Common myeloid progenitor, CD34-positive (primary cell): ENCODE measurements at regions not wholly inside any gene's neighbourhood (a gene's known extent, or its start where the extent isn't known, plus 50 kb on each side); places are given as distances from the start of the nearest gene placed in this dataset.

Experiments
- CTCF ChIA-PET: fragments of 350-600 bp; sonication (Branson Sonifier 250); formaldehyde crosslinking; loops from one replicate; lab custom pipeline; 2021; ENCODE audit warnings: antibody characterized with exemption; lab: Charles Lee
- POLR2A ChIA-PET: fragments of 350-600 bp; sonication (Branson Sonifier 250); formaldehyde crosslinking; loops from one replicate; lab custom pipeline; 2021; ENCODE audit warnings: antibody characterized with exemption; lab: Charles Lee
- DNase-seq, 3 donors: peaks; one replicate each; pipeline versions ENCODE4 v3.0.0 to v3.0.0-alpha.2; 2013
- H3K27ac ChIP-seq, 2 experiments: 1 replicate in 1 of 2; 2 replicates in 1 of 2; pipeline ENCODE4 v1.7.0; 2013; ENCODE audit warnings: inconsistent platforms in 2 of 2, low read length in 2 of 2, mild to moderate bottlenecking in 2 of 2, low read depth in 1 of 2, moderate library complexity in 1 of 2; ENCODE audit not compliant: severe bottlenecking in 2 of 2, insufficient read depth in 1 of 2, poor library complexity in 1 of 2
- H3K27me3 ChIP-seq, 5 experiments: replicated peaks in 2 of 5; 1 replicate in 3 of 5; 2 replicates in 2 of 5; pipeline versions ENCODE4 v1.6.1 to v1.7.0; 2013; ENCODE audit warnings: low read length in 4 of 5, mild to moderate bottlenecking in 2 of 5, moderate library complexity in 2 of 5, inconsistent platforms in 1 of 5; ENCODE audit not compliant: insufficient read depth in 5 of 5, control insufficient read depth in 4 of 5
- H3K36me3 ChIP-seq, 4 experiments: 1 replicate in 2 of 4; 2 replicates in 2 of 4; pipeline versions ENCODE4 v1.6.1 to v1.7.0; 2013; ENCODE audit warnings: low read length in 3 of 4, control low read depth in 1 of 4, mild to moderate bottlenecking in 1 of 4; ENCODE audit not compliant: control insufficient read depth in 4 of 4, insufficient read depth in 4 of 4
- H3K4me1 ChIP-seq, 4 experiments: 1 replicate in 3 of 4; 2 replicates in 1 of 4; pipeline versions ENCODE4 v1.6.1 to v1.7.1; 2013; ENCODE audit warnings: low read length in 3 of 4, mild to moderate bottlenecking in 3 of 4, control low read depth in 1 of 4, inconsistent platforms in 1 of 4, moderate library complexity in 1 of 4; ENCODE audit not compliant: control insufficient read depth in 4 of 4, insufficient read depth in 4 of 4; ENCODE audit errors: control extremely low read depth in 1 of 4
- H3K4me3 ChIP-seq, 7 experiments: 1 replicate in 4 of 7; 2 replicates in 3 of 7; pipeline versions ENCODE4 v1.5.1 to v1.7.0; 2013; ENCODE audit warnings: mild to moderate bottlenecking in 7 of 7, low read length in 6 of 7, moderate library complexity in 6 of 7, inconsistent platforms in 2 of 7, low read depth in 2 of 7, control low read depth in 1 of 7; ENCODE audit not compliant: insufficient read depth in 4 of 7, control insufficient read depth in 1 of 7; ENCODE audit errors: extremely low read depth in 1 of 7
- H3K9me3 ChIP-seq, 5 experiments: 1 replicate in 4 of 5; 2 replicates in 1 of 5; pipeline versions ENCODE4 v1.6.1 to v1.7.1; 2013; ENCODE audit warnings: low read length in 4 of 5, mild to moderate bottlenecking in 2 of 5, inconsistent platforms in 1 of 5, low read depth in 1 of 5, moderate library complexity in 1 of 5; ENCODE audit not compliant: control insufficient read depth in 4 of 5, insufficient read depth in 2 of 5; ENCODE audit errors: control extremely low read depth in 1 of 5
- WGBS: methylation state at CpG from one replicate; pipeline ENCODE4 v1.1.5; 2013; ENCODE audit not compliant: insufficient coverage; 5-methylcytosine and 5-hydroxymethylcytosine counted together

DNA sequence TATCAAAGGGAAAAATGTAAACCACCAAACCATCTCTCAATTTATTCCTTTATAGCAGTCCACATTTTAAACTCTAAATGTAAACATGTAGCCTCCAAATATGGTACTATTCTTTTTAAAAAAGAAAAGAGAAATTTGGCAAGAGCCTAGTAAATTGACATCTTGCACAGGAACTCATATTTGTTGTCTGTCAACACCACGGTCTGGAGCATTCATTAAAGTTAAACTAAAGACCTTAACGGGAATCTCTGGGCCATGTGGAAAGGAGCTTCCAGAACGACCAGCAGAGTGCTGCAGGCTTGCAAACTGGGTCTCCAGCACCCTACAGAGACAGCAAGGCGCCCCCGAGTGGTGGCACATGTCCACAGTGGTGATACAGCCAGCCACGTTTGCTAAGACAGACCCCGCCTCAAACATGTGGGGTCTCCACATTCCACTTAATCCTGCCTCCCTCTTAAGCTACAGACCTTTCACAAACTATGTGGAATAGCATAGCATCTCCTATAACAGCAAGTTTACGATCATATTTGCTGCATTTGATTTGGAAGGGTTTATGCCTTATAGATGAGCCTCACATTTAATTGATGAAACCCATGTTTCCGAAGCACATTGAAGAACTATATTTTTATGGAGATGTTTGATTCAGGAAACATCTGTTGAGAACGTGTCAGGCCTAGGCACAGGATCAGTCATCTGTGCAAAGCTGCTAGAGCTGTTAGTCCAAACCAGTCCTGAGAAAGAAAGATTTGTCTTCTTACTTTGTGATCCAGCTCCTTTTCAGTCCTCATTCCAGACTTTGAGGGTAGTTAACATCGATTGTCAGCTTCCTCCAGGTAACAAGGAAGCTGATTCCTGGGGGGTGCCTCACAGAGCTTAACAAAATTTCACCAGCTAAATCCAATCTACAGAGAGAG is 96.4 kb upstream of the BACE2 start:
- H3K9me3 ChIP-seq: no peaks in the 10 kb centered on the region
- 69% methylated on average over 6 of the region's 11 CpGs for WGBS
- peak in 2 of 3 donors; percentile 8 to 12 for DNase-seq
- ChIA-PET CTCF (interaction anchor here (1.2 to 2.1 kb wide), 4 partner anchors 17 to 928 kb away, joined by 4 to 7 read pairs (median 4); no protein-coding TSS in a partner anchor), POLR2A (no interaction called here)
- H3K4me1 ChIP-seq: peaks cover 0 to 8% (median 7%) of the 10 kb centered on the region in 4 experiments
- no peaks in the 10 kb centered on the region for H3K36me3 ChIP-seq
- peaks cover 0 to 13% (median 7%) of the 10 kb centered on the region in 5 experiments for H3K27me3 ChIP-seq
- H3K27ac ChIP-seq: no peak overlapping the region
- H3K4me3 ChIP-seq: no peak overlapping the region

DNA sequence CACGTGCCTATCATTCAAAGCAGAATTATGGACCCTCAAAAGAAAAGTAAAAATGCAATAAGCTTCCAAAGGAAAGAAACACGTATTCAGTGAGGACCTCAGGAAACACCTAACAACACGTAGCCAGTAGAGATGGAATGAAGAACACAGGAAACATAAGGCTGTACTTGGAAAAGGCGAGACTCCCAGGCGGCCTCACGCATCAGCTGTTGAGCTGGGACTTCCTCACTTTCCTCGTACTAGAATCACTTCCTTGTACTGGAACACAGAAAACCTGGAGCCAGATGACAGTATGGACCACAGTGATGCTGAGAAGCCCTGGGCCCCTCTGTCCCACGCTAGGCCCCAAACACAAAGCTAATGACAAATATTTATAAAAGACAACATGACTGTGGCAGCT is 94.4 kb upstream of the BACE2 start:
- H3K27ac ChIP-seq: no peak overlapping the region
- ChIA-PET POLR2A (no interaction called here), CTCF (no interaction called here)
- H3K4me3 ChIP-seq: no peak overlapping the region
- H3K4me1 ChIP-seq: peaks cover 0 to 6% (median 5%) of the 10 kb centered on the region in 4 experiments
- no peak for DNase-seq
- 63% methylated on average over 7 of the region's 8 CpGs for WGBS
- peaks cover 0 to 4% (median 2%) of the 10 kb centered on the region in 5 experiments for H3K27me3 ChIP-seq
- H3K36me3 ChIP-seq: no peaks in the 10 kb centered on the region
- H3K9me3 ChIP-seq: no peaks in the 10 kb centered on the region

GRCh38 chr21:41074396-41075184 is 93.4 kb upstream of the BACE2 start:
- no peak overlapping the region for H3K4me3 ChIP-seq
- 98% methylated on average over 10 of the region's 11 CpGs for WGBS
- no peaks in the 10 kb centered on the region for H3K36me3 ChIP-seq
- ChIA-PET POLR2A (no interaction called here), CTCF (no interaction called here)
- DNase-seq: no peak
- H3K27ac ChIP-seq: no peak overlapping the region
- peaks cover 0 to 2% (median 0%) of the 10 kb centered on the region in 5 experiments for H3K27me3 ChIP-seq
- no peaks in the 10 kb centered on the region for H3K4me1 ChIP-seq
- H3K9me3 ChIP-seq: no peaks in the 10 kb centered on the region

DNA sequence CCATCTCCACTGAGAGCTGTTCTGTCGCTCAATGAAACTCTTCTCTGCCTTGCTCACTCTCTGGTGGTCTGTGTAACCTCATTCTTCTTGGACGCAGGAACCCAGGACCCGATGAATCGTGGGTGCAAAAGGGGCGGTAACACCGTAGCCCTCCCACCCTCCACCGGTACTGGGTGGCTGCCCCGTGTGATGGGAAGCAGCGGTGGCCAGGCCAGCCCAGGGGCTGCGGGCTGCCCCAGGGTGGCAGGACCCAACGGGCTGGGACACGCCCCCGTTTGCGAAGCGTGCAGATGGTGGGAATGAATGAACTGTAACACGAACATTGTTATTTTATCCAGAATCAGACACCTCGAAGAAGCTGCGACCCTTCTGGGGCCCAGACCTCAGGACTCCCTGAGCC is 92.3 kb upstream of the BACE2 start:
- POLR2A ChIA-PET: no interaction called here
- Histone ChIP-seq H3K36me3 (no peaks in the 10 kb centered on the region), H3K27me3 (peaks cover 0 to 4% (median 0%) of the 10 kb centered on the region in 5 experiments), H3K4me3 (no peak overlapping the region), H3K27ac (no peak overlapping the region), H3K4me1 (no peaks in the 10 kb centered on the region), H3K9me3 (no peaks in the 10 kb centered on the region)
- CTCF ChIA-PET: no interaction called here
- WGBS: 97% methylated on average over 17 of the region's 18 CpGs
- DNase-seq: no peak

DNA sequence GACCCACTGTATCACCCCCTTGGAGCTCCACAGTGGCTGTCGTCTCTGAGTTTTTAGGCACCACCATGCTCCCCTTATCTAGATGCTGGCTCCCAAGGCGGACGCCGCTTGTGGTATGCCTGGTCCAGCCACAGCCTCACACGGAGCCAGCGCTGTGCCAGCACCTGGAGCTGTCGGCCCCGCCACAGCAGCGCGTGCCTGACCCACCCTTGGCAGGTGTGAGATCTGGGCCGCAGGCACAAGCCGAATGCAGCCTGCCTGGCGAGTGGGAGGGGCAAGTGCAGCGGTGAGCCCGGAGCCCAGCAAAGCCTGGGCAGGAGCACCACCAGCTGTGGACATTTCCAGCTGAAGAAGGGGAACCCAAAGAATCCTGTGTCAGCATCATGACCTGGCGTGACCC is 91.9 kb upstream of the BACE2 start:
- H3K27me3 ChIP-seq: peaks cover 0 to 4% (median 0%) of the 10 kb centered on the region in 5 experiments
- no peak for DNase-seq
- no peaks in the 10 kb centered on the region for H3K4me1 ChIP-seq
- 96% methylated on average over 16 of the region's 16 CpGs for WGBS
- CTCF ChIA-PET: no interaction called here
- H3K27ac ChIP-seq: no peak overlapping the region
- POLR2A ChIA-PET: no interaction called here
- no peaks in the 10 kb centered on the region for H3K9me3 ChIP-seq
- no peak overlapping the region for H3K4me3 ChIP-seq
- H3K36me3 ChIP-seq: no peaks in the 10 kb centered on the region

- WGBS: no CpG with 5 or more reads among the region's 1 CpG
- Histone ChIP-seq H3K27ac (no peak overlapping the region), H3K27me3 (peaks cover 0 to 4% (median 0%) of the 10 kb centered on the region in 5 experiments), H3K4me1 (no peaks in the 10 kb centered on the region), H3K36me3 (no peaks in the 10 kb centered on the region), H3K4me3 (no peak overlapping the region), H3K9me3 (no peaks in the 10 kb centered on the region)
- ChIA-PET POLR2A (no interaction called here), CTCF (no interaction called here)
- no peak for DNase-seq
Observed at GRCh38 chr21:41079159-41079558, 88.8 kb upstream of the BACE2 start.
